Panc1 (cell line): ENCODE measurements at regions not wholly inside any gene's neighbourhood (a gene's known extent, or its start where the extent isn't known, plus 50 kb on each side); places are given as distances from the start of the nearest gene placed in this dataset.

Source experiments
- ATAC-seq: fragments of 200-7000 bp; cut with Tn5 transposase; 2 replicates; pipeline ENCODE4 v1.9.1; 2020; ENCODE audit warnings: mild to moderate bottlenecking, moderate library complexity
- BruUV-seq: library from RNA; stranded (reverse); fragments of 400-500 nt; replicated peaks from 2 replicates; lab custom pipeline; 2021; lab: Mats Ljungman, UMichigan
- CTCF ChIA-PET: fragments of 300-600 bp; sonication (Branson Sonifier 250); formaldehyde crosslinking; loops from one replicate; lab custom pipeline; 2022; ENCODE audit warnings: antibody characterized with exemption; lab: Charles Lee
- POLR2A ChIA-PET: fragments of 300-600 bp; sonication (Branson Sonifier 250); formaldehyde crosslinking; loops from one replicate; lab custom pipeline; 2022; ENCODE audit warnings: antibody characterized with exemption; lab: Charles Lee
- DNase-seq: peaks from one replicate; pipeline ENCODE4 v3.0.0-alpha.2; 2010; ENCODE audit warnings: low read depth, low spot score
- H3K27ac ChIP-seq: 2 replicates; pipeline ENCODE4 v1.5.1; 2011; ENCODE audit warnings: mild to moderate bottlenecking, low read length, inconsistent platforms
- H3K27me3 ChIP-seq: fragments of 200-500 bp; sonication (Bioruptor generic); 2 replicates; pipeline ENCODE4 v1.6.0; 2014; ENCODE audit warnings: low read length, inconsistent platforms; ENCODE audit not compliant: control insufficient read depth, insufficient read depth
- H3K36me3 ChIP-seq: fragments of 200-500 bp; sonication (Bioruptor generic); 2 replicates; pipeline ENCODE4 v1.5.1; 2014; ENCODE audit warnings: inconsistent platforms, mild to moderate bottlenecking, low read length, moderate library complexity; ENCODE audit not compliant: control insufficient read depth, insufficient read depth
- H3K4me1 ChIP-seq: 2 replicates; pipeline ENCODE4 v1.5.1; 2011; ENCODE audit warnings: inconsistent platforms, mild to moderate bottlenecking, low read length, moderate library complexity; ENCODE audit not compliant: control insufficient read depth, insufficient read depth
- H3K4me3 ChIP-seq, 2 experiments: 2 replicates each; pipeline ENCODE4 v1.5.1; 2011 to 2012; ENCODE audit warnings: low read depth in 2 of 2, low read length in 2 of 2, mild to moderate bottlenecking in 2 of 2, inconsistent platforms in 1 of 2, moderate library complexity in 1 of 2
- H3K9me3 ChIP-seq: fragments of 200-500 bp; sonication (Bioruptor generic); 2 replicates; pipeline ENCODE4 v1.5.1; 2014; ENCODE audit warnings: low read depth, mild to moderate bottlenecking, inconsistent platforms, low read length, moderate library complexity; ENCODE audit not compliant: control insufficient read depth, insufficient read depth
- CTCF ChIP-seq: fragments of 450-650 bp; IDR thresholded peaks from 2 replicates; pipeline ENCODE4 v1.5.1; 2017; ENCODE audit warnings: mild to moderate bottlenecking
- POLR2AphosphoS5 ChIP-seq: IDR thresholded peaks from 2 replicates; pipeline ENCODE4 v1.6.1; 2012; ENCODE audit warnings: mild to moderate bottlenecking, low read depth, low read length, moderate library complexity
- REST ChIP-seq, 2 experiments: IDR thresholded peaks; 2 replicates each; pipeline ENCODE4 v1.6.1; 2011 to 2012; ENCODE audit warnings: low read depth in 2 of 2, control low read depth in 1 of 2, low read length in 1 of 2, mild to moderate bottlenecking in 1 of 2, moderate library complexity in 1 of 2; ENCODE audit not compliant: insufficient read depth in 1 of 2
- SIN3A ChIP-seq: IDR thresholded peaks from 2 replicates; pipeline ENCODE4 v1.6.1; 2012; ENCODE audit warnings: low read depth, mild to moderate bottlenecking, low read length, moderate library complexity, borderline replicate concordance; ENCODE audit not compliant: insufficient read depth
- TCF7L2 ChIP-seq: IDR thresholded peaks from 2 replicates; pipeline ENCODE4 v1.6.1; 2011; ENCODE audit warnings: mild to moderate bottlenecking, low read depth, low read length, inconsistent platforms
- in situ Hi-C: cut with HindIII; loops from 2 replicates; pipeline ENCODE4 v1.10.0; 2016; ENCODE audit warnings: low sequenced_read_pairs, low pct_unique_long_range_greater_than_20kb
- intact Hi-C: fragments of 100-400 bp; cut with micrococcal nuclease; formaldehyde crosslinking; loops from one replicate; pipeline ENCODE4 v1.10.0; 2022; ENCODE audit not compliant: unreplicated experiment

GRCh38 chr12:42786400-42787148 is 197.0 kb upstream of the PRICKLE1 start:
- TF ChIP-seq CTCF = no peak
- TF ChIP-seq REST (IDR thresholded peaks at IDR 0.05; ENCODE audit: insufficient read depth in 1 of 2, low read depth in 2 of 2, low read length in 1 of 2) = no peak
- TF ChIP-seq POLR2AphosphoS5 = no peak
- no peak for TF ChIP-seq SIN3A
- ChIA-PET CTCF (interaction anchor here (0.7 kb wide), 1 partner anchor 502 kb away, joined by 4 read pairs; no protein-coding TSS in a partner anchor), POLR2A (no interaction called here)
- BruUV-seq = no TSS peak
- in situ Hi-C loops (no loop called here), intact Hi-C loops (no loop called here)
- no peaks in the 10 kb centered on the region for H3K36me3 ChIP-seq
- no peaks in the 10 kb centered on the region for H3K27me3 ChIP-seq
- no peak for ATAC-seq
- no peak for DNase-seq
- H3K4me3 ChIP-seq = no peak overlapping the region
- H3K4me1 ChIP-seq = peaks cover 17% of the 10 kb centered on the region
- peak overlapping the region; percentile 66; the same call in 1 of the 2 replicates for H3K27ac ChIP-seq
- no peaks in the 10 kb centered on the region; the same call in 1 of the 2 replicates for H3K9me3 ChIP-seq

GRCh38 chr12:42785944-42786343 is 196.4 kb upstream of the PRICKLE1 start:
- TF ChIP-seq TCF7L2 = no peak
- no peak for TF ChIP-seq REST (IDR thresholded peaks at IDR 0.05; ENCODE audit: insufficient read depth in 1 of 2, low read depth in 2 of 2, low read length in 1 of 2)
- no peak for TF ChIP-seq CTCF
- no peak for TF ChIP-seq SIN3A
- TF ChIP-seq POLR2AphosphoS5 = no peak
- POLR2A ChIA-PET = no interaction called here
- CTCF ChIA-PET = no interaction called here
- intact Hi-C loops = no loop called here
- Histone ChIP-seq H3K4me1 (peaks cover 10% of the 10 kb centered on the region), H3K27ac (peak overlapping the region; percentile 66; the same call in 1 of the 2 replicates), H3K9me3 (no peaks in the 10 kb centered on the region), H3K27me3 (no peaks in the 10 kb centered on the region), H3K4me3 (no peak overlapping the region), H3K36me3 (no peaks in the 10 kb centered on the region)
- in situ Hi-C loops = no loop called here
- no TSS peak for BruUV-seq
- no peak for DNase-seq
- ATAC-seq = no peak
